ENCODE measurements at regions not wholly inside any gene's neighbourhood (a gene's known extent, or its start where the extent isn't known, plus 50 kb on each side); places are given as distances from the start of the nearest gene placed in this dataset.

DNA sequence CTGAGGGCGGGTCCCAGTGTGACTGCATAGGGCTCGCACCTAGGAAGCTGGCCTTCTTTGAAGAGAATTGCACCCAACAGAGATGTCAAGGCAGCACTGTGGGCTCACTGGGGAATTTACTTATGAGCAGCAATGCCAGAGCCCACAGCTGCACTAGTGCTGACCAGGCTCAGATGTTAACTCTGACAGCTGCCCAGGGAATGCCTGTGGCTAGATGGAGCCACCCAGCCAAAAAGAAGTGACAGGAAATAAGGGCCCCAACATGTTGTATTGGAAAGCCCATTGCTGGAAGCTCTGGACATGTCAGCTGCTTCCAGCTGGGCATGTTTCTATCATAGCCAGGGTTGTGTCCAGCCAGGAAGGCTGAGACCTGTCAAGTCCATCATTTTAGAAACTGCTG is 90.9 kb upstream of the ZNF280D start:
- H3K4me1 ChIP-seq (ENCODE audit: insufficient read depth, low read length) = no peaks in the 10 kb centered on the region
- no peak overlapping the region for H2AFZ ChIP-seq (ENCODE audit: low read length)
- no peaks in the 10 kb centered on the region for H3K79me2 ChIP-seq (ENCODE audit: insufficient read depth, low read length)
- no peak overlapping the region for H3K56ac ChIP-seq (ENCODE audit: insufficient read length, low read depth, low read length)
- no peak for DNase-seq
- H2BK120ac ChIP-seq (ENCODE audit: low read depth, low read length, poor library complexity, severe bottlenecking) = no peak overlapping the region
- H3K27ac ChIP-seq (ENCODE audit: insufficient read length, low read depth, low read length) = no peak overlapping the region
- no peak overlapping the region for H3K4me2 ChIP-seq (ENCODE audit: insufficient read depth, insufficient read length, low read length)
- TF ChIP-seq, protein P1, sequence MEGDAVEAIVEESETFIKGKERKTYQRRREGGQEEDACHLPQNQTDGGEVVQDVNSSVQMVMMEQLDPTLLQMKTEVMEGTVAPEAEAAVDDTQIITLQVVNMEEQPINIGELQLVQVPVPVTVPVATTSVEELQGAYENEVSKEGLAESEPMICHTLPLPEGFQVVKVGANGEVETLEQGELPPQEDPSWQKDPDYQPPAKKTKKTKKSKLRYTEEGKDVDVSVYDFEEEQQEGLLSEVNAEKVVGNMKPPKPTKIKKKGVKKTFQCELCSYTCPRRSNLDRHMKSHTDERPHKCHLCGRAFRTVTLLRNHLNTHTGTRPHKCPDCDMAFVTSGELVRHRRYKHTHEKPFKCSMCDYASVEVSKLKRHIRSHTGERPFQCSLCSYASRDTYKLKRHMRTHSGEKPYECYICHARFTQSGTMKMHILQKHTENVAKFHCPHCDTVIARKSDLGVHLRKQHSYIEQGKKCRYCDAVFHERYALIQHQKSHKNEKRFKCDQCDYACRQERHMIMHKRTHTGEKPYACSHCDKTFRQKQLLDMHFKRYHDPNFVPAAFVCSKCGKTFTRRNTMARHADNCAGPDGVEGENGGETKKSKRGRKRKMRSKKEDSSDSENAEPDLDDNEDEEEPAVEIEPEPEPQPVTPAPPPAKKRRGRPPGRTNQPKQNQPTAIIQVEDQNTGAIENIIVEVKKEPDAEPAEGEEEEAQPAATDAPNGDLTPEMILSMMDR (conservative IDR thresholded peaks at IDR 0.05) = no peak
- H4K20me1 ChIP-seq (ENCODE audit: control insufficient read depth, insufficient read depth, insufficient read length) = no peaks in the 10 kb centered on the region
- no peak overlapping the region for H2BK15ac ChIP-seq (ENCODE audit: low read depth, low read length)
- H2BK20ac ChIP-seq (ENCODE audit: low read depth, low read length, poor library complexity, severe bottlenecking) = no peak overlapping the region
- no peak overlapping the region for H3K14ac ChIP-seq (ENCODE audit: insufficient read depth, low read length)
- no peaks in the 10 kb centered on the region for H3K23me2 ChIP-seq (ENCODE audit: insufficient read length, low read depth, low read length, poor library complexity, severe bottlenecking)
- H3K4ac ChIP-seq (ENCODE audit: low read depth, low read length) = no peak overlapping the region
- Mint-ChIP-seq H3K9me3 (no peaks in the 10 kb centered on the region), H3K4me3 (no peak overlapping the region), H3K27me3 (ENCODE audit: low read depth) (no peaks in the 10 kb centered on the region), H3K27ac (no peak overlapping the region), H3K36me3 (ENCODE audit: insufficient read depth in 1 of 3, low read depth in 3 of 3) (no peaks in the 10 kb centered on the region), H3K4me1 (peaks cover 0 to 4% of the 10 kb centered on the region in 2 experiments; a peak in 1 of 4 replicates)
- H4K91ac ChIP-seq (ENCODE audit: insufficient read length, low read depth, low read length) = no peak overlapping the region
- no peak overlapping the region for H2BK12ac ChIP-seq (ENCODE audit: insufficient read length, low read depth, low read length)
- no peak overlapping the region for H2AK5ac ChIP-seq (ENCODE audit: insufficient read length, low read length)
- H3K79me1 ChIP-seq (ENCODE audit: insufficient read depth, low read depth, low read length, poor library complexity, severe bottlenecking) = no peaks in the 10 kb centered on the region
- H4K5ac ChIP-seq (ENCODE audit: insufficient read length, low read depth, low read length) = no peak overlapping the region
- no peaks in the 10 kb centered on the region for H3K9me3 ChIP-seq (ENCODE audit: control insufficient read depth, low read depth, low read length)
- H3K9ac ChIP-seq (ENCODE audit: extremely low read depth, insufficient read length, low read length) = no peak overlapping the region
- no peak overlapping the region for H4K8ac ChIP-seq (replicated peaks; ENCODE audit: insufficient read length, low read depth, low read length)
- no peak overlapping the region for H3T11ph ChIP-seq (ENCODE audit: low read length)
- no peak overlapping the region for H3K18ac ChIP-seq (ENCODE audit: insufficient read length, low read depth, low read length)
- H2BK5ac ChIP-seq (ENCODE audit: insufficient read length, low read length) = no peak overlapping the region
- H3K23ac ChIP-seq (ENCODE audit: insufficient read length, low read depth, low read length) = no peak overlapping the region
- H3K27me3 ChIP-seq (ENCODE audit: insufficient read depth, low read length) = no peaks in the 10 kb centered on the region
- no CpG with 5 or more reads among the region's 2 CpGs for WGBS (ENCODE audit: extremely low coverage, insufficient read length, low lambda C conversion rate)
